PFSK-1 (cell line): ENCODE measurements at regions not wholly inside any gene's neighbourhood (a gene's known extent, or its start where the extent isn't known, plus 50 kb on each side); places are given as distances from the start of the nearest gene placed in this dataset.

Source experiments
- FOXP2 ChIP-seq: optimal IDR thresholded peaks from 2 replicates; pipeline ENCODE3; 2011; ENCODE audit warnings: borderline replicate concordance, control low read depth, inconsistent platforms; ENCODE audit not compliant: insufficient read depth; ENCODE audit errors: extremely low read length, extremely low read depth
- POLR2AphosphoS5 ChIP-seq: IDR thresholded peaks from 2 replicates; pipeline ENCODE4 v1.6.1; 2012; ENCODE audit warnings: low read depth, mild to moderate bottlenecking, control low read depth, low read length, moderate library complexity
- SIN3A ChIP-seq: IDR thresholded peaks from 2 replicates; pipeline ENCODE4 v1.6.1; 2012; ENCODE audit warnings: mild to moderate bottlenecking, low read length, moderate library complexity, borderline replicate concordance; ENCODE audit not compliant: insufficient read depth
- TAF1 ChIP-seq: IDR thresholded peaks from 2 replicates; pipeline ENCODE4 v1.6.1; 2012; ENCODE audit warnings: low read length, control low read depth, borderline replicate concordance; ENCODE audit not compliant: insufficient read depth
- TF ChIP-seq, protein P1 (sequence below), 2 experiments: IDR thresholded peaks; 2 replicates each; pipeline versions ENCODE4 v1.6.1 to v1.8.0; 2011 to 2012; ENCODE audit warnings: low read depth in 2 of 2, low read length in 2 of 2, control low read depth in 1 of 2, inconsistent platforms in 1 of 2, mild to moderate bottlenecking in 1 of 2, moderate library complexity in 1 of 2; ENCODE audit not compliant: insufficient read depth in 1 of 2

- no peak for TF ChIP-seq POLR2AphosphoS5
- no peak for TF ChIP-seq FOXP2
- no peak for TF ChIP-seq SIN3A
- TF ChIP-seq TAF1, result no peak
- TF ChIP-seq, protein P1, sequence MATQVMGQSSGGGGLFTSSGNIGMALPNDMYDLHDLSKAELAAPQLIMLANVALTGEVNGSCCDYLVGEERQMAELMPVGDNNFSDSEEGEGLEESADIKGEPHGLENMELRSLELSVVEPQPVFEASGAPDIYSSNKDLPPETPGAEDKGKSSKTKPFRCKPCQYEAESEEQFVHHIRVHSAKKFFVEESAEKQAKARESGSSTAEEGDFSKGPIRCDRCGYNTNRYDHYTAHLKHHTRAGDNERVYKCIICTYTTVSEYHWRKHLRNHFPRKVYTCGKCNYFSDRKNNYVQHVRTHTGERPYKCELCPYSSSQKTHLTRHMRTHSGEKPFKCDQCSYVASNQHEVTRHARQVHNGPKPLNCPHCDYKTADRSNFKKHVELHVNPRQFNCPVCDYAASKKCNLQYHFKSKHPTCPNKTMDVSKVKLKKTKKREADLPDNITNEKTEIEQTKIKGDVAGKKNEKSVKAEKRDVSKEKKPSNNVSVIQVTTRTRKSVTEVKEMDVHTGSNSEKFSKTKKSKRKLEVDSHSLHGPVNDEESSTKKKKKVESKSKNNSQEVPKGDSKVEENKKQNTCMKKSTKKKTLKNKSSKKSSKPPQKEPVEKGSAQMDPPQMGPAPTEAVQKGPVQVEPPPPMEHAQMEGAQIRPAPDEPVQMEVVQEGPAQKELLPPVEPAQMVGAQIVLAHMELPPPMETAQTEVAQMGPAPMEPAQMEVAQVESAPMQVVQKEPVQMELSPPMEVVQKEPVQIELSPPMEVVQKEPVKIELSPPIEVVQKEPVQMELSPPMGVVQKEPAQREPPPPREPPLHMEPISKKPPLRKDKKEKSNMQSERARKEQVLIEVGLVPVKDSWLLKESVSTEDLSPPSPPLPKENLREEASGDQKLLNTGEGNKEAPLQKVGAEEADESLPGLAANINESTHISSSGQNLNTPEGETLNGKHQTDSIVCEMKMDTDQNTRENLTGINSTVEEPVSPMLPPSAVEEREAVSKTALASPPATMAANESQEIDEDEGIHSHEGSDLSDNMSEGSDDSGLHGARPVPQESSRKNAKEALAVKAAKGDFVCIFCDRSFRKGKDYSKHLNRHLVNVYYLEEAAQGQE (IDR thresholded peaks at IDR 0.05; ENCODE audit: insufficient read depth in 1 of 2, low read depth in 2 of 2, low read length in 2 of 2), result no peak
Observed at GRCh38 chr5:168114444-168115017, 176.9 kb upstream of the WWC1 start.

DNA sequence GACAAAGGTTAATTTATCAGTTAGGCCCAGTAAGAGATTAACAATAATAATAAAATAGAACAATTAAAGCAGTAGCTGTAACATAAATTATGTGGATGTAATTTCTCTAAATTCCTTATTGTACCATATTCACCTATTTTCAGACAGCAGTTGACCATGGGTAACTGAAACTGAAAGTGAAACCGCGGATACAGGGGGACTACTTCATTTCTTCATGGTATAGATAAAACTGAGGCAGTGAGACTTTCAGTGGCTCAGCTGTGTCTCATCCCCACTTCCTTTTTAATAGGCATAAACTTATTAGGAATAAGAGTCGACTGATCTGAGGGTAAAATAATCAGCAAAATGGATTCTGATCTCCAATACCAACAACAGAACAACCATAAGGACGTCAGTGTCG lies 174.0 kb upstream of the WWC1 start:
- TF ChIP-seq, protein P1 (IDR thresholded peaks at IDR 0.05; ENCODE audit: insufficient read depth in 1 of 2, low read depth in 2 of 2, low read length in 2 of 2), result no peak
- TF ChIP-seq FOXP2 (no peak), TAF1 (no peak), POLR2AphosphoS5 (no peak), SIN3A (no peak)

GRCh38 chr5:168118042-168118668 lies 173.3 kb upstream of the WWC1 start:
- TF ChIP-seq POLR2AphosphoS5 (no peak), SIN3A (no peak), FOXP2 (no peak), TAF1 (no peak)
- TF ChIP-seq, protein P1 (IDR thresholded peaks at IDR 0.05; ENCODE audit: insufficient read depth in 1 of 2, low read depth in 2 of 2, low read length in 2 of 2), result no peak

- no peak for TF ChIP-seq FOXP2
- TF ChIP-seq SIN3A, result no peak
- TF ChIP-seq POLR2AphosphoS5, result no peak
- TF ChIP-seq TAF1, result no peak
- TF ChIP-seq, protein P1 (IDR thresholded peaks at IDR 0.05; ENCODE audit: insufficient read depth in 1 of 2, low read depth in 2 of 2, low read length in 2 of 2), result no peak
Observed at GRCh38 chr5:168120401-168121137, 170.9 kb upstream of the WWC1 start.

- TF ChIP-seq, protein P1 (IDR thresholded peaks at IDR 0.05; ENCODE audit: insufficient read depth in 1 of 2, low read depth in 2 of 2, low read length in 2 of 2), result no peak
- TF ChIP-seq SIN3A (no peak), FOXP2 (no peak), POLR2AphosphoS5 (no peak), TAF1 (no peak)
Observed at GRCh38 chr5:168121138-168121494, 170.3 kb upstream of the WWC1 start.
